Effector memory CD8-positive, alpha-beta T cell (primary cell): ENCODE measurements at regions not wholly inside any gene's neighbourhood (a gene's known extent, or its start where the extent isn't known, plus 50 kb on each side); places are given as distances from the start of the nearest gene placed in this dataset.
"Not testable (repeated sequence)": the region's sequence is repeated elsewhere in the genome, so short reads cannot be mapped to it uniquely, and the experiment has no call there.

Source experiments
- ATAC-seq: fragments of 150-1000 bp; cut with Tn5 transposase; replicated peaks from 2 replicates; pipeline ENCODE4 v1.10.0; 2021; ENCODE audit warnings: mild to moderate bottlenecking, moderate library complexity
- DNase-seq, 3 experiments: peaks; one replicate each; pipeline ENCODE4 v3.0.0; 2021
- H3K27ac Mint-ChIP-seq, 2 donors: one replicate each; pipeline ENCODE4 v1.8.0; 2022; ENCODE audit warnings: mild to moderate bottlenecking in 2 of 2, mixed read lengths in 2 of 2, moderate library complexity in 2 of 2
- H3K27me3 Mint-ChIP-seq, 2 donors: one replicate each; pipeline ENCODE4 v1.8.0; 2022; ENCODE audit warnings: mixed read lengths in 2 of 2
- H3K36me3 Mint-ChIP-seq: one replicate; pipeline ENCODE4 v1.8.0; 2022; ENCODE audit warnings: mild to moderate bottlenecking, moderate library complexity, mixed read lengths; ENCODE audit not compliant: insufficient read depth
- H3K4me1 Mint-ChIP-seq, 2 donors: one replicate each; pipeline ENCODE4 v1.8.0; 2022; ENCODE audit warnings: low read depth in 2 of 2, mixed read lengths in 2 of 2
- H3K4me3 Mint-ChIP-seq, 2 donors: one replicate each; pipeline ENCODE4 v1.8.0; 2022; ENCODE audit warnings: mild to moderate bottlenecking in 2 of 2, mixed read lengths in 2 of 2, moderate library complexity in 2 of 2
- H3K9me3 Mint-ChIP-seq, 2 donors: one replicate each; pipeline ENCODE4 v1.8.0; 2022; ENCODE audit warnings: mixed read lengths in 2 of 2

GRCh38 chr4:111154934-111155333 is 532.1 kb upstream of the PITX2 start:
- ATAC-seq (no peak), DNase-seq (no peak)
- Mint-ChIP-seq H3K9me3 (peaks cover 8 to 16% of the 10 kb centered on the region in 2 donors), H3K4me1 (no peaks in the 10 kb centered on the region), H3K36me3 (no peaks in the 10 kb centered on the region), H3K4me3 (no peak overlapping the region), H3K27me3 (no peaks in the 10 kb centered on the region), H3K27ac (no peak overlapping the region)

DNA sequence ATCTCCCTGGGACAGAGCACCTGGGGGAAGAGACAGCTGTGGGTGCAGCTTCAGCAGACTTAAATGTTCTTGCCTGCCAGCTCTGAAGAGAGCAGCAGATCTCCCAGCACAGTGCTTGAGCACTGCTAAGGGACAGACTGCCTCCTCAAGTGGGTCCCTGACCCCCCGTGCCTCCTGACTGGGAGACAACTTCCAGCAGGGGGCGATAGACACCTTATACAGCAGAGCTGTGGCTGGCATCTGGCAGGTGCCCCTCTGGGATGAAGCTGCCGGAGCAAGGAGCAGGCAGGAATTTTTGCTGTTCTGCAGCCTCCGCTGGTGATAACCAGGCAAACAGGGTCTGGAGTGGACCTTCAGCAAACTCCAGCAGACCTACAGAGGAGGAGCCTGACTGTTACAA is 541.7 kb upstream of the PITX2 start:
- H3K9me3 Mint-ChIP-seq: peaks cover 12 to 21% of the 10 kb centered on the region in 2 donors
- H3K27ac Mint-ChIP-seq, DNase-seq, H3K36me3 Mint-ChIP-seq, ATAC-seq, H3K4me1 Mint-ChIP-seq, H3K27me3 Mint-ChIP-seq, H3K4me3 Mint-ChIP-seq: not testable (repeated sequence)

GRCh38 chr4:111174331-111174730 is 551.5 kb upstream of the PITX2 start:
- Mint-ChIP-seq H3K4me3 (no peak overlapping the region), H3K27me3 (no peaks in the 10 kb centered on the region), H3K27ac (no peak overlapping the region), H3K4me1 (no peaks in the 10 kb centered on the region), H3K9me3 (peaks cover 0 to 3% of the 10 kb centered on the region in 2 donors), H3K36me3 (no peaks in the 10 kb centered on the region)
- DNase-seq (no peak), ATAC-seq (no peak)

DNA sequence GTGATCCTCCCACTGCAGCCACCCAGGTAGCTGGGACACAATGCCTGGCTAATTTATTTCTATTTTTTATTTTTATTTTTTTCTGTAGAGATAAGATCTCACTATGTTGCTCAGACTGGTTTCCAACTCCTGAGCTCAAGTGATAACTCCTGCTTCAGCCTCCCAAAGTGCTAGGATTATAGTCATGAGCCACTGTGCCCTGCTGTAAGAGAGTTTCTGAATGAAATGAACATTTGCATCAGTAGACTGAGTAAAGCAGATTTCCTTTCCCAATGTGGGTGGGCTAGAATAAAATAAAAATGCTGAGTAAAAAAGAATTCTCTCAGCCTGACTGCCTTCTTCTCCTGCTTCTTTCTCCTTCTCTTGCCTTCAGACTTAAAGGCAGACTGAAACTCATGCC is 555.4 kb upstream of the PITX2 start:
- H3K4me1 Mint-ChIP-seq: no peaks in the 10 kb centered on the region
- ATAC-seq: no peak
- no peaks in the 10 kb centered on the region for H3K36me3 Mint-ChIP-seq
- no peak overlapping the region for H3K27ac Mint-ChIP-seq
- no peak overlapping the region for H3K4me3 Mint-ChIP-seq
- no peak for DNase-seq
- H3K9me3 Mint-ChIP-seq: peaks cover 4 to 5% of the 10 kb centered on the region in 2 donors
- no peaks in the 10 kb centered on the region for H3K27me3 Mint-ChIP-seq

GRCh38 chr4:111187108-111187507 is 564.2 kb upstream of the PITX2 start:
- Mint-ChIP-seq H3K4me1 (no peaks in the 10 kb centered on the region), H3K36me3 (no peaks in the 10 kb centered on the region), H3K27ac (no peak overlapping the region), H3K27me3 (no peaks in the 10 kb centered on the region), H3K9me3 (peaks cover 0 to 1% of the 10 kb centered on the region in 2 donors), H3K4me3 (no peak overlapping the region)
- DNase-seq: no peak
- ATAC-seq: no peak

- ATAC-seq: no peak
- Mint-ChIP-seq H3K27me3 (no peaks in the 10 kb centered on the region), H3K9me3 (peaks cover 0 to 10% of the 10 kb centered on the region in 2 donors), H3K4me1 (no peaks in the 10 kb centered on the region), H3K4me3 (no peak overlapping the region), H3K36me3 (no peaks in the 10 kb centered on the region), H3K27ac (no peak overlapping the region)
- DNase-seq: no peak
Observed at GRCh38 chr4:111198446-111198845, 575.6 kb upstream of the PITX2 start.

DNA sequence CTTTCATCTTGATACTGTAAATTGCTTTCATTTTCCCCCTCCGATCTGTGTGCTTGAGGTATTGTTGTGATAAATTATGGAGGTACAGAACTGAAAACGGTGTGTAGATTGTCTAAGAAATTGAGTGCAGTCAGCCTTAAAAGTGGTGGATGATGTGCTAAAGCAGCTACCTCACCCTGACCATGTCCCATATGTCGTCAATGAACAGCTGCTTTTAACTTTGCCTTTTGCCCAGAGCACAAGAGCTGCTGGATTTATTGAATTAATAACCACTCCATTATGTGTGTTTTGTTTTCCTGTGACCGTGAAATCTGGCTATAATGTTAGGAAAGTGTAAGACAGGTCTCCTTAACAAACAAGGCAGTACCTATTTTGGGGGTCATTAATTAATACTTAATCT is 581.9 kb upstream of the PITX2 start:
- no peak for ATAC-seq
- no peak overlapping the region for H3K27ac Mint-ChIP-seq
- no peak for DNase-seq
- peaks cover 0 to 2% of the 10 kb centered on the region in 2 donors for H3K9me3 Mint-ChIP-seq
- H3K4me3 Mint-ChIP-seq: no peak overlapping the region
- H3K27me3 Mint-ChIP-seq: no peaks in the 10 kb centered on the region
- no peaks in the 10 kb centered on the region for H3K36me3 Mint-ChIP-seq
- no peaks in the 10 kb centered on the region for H3K4me1 Mint-ChIP-seq

GRCh38 chr4:111208970-111209369 is 586.1 kb upstream of the PITX2 start:
- no peak overlapping the region for H3K4me3 Mint-ChIP-seq
- H3K4me1 Mint-ChIP-seq: no peaks in the 10 kb centered on the region
- DNase-seq (no peak), ATAC-seq (no peak)
- peaks cover 4 to 15% of the 10 kb centered on the region in 2 donors for H3K9me3 Mint-ChIP-seq
- no peaks in the 10 kb centered on the region for H3K36me3 Mint-ChIP-seq
- H3K27ac Mint-ChIP-seq: no peak overlapping the region
- no peaks in the 10 kb centered on the region for H3K27me3 Mint-ChIP-seq

GRCh38 chr4:111209706-111210105 is 586.8 kb upstream of the PITX2 start:
- no peak overlapping the region for H3K4me3 Mint-ChIP-seq
- no peaks in the 10 kb centered on the region for H3K27me3 Mint-ChIP-seq
- H3K36me3 Mint-ChIP-seq: no peaks in the 10 kb centered on the region
- no peaks in the 10 kb centered on the region for H3K4me1 Mint-ChIP-seq
- DNase-seq (no peak), ATAC-seq (no peak)
- no peak overlapping the region for H3K27ac Mint-ChIP-seq
- H3K9me3 Mint-ChIP-seq: peaks cover 4 to 15% of the 10 kb centered on the region in 2 donors

DNA sequence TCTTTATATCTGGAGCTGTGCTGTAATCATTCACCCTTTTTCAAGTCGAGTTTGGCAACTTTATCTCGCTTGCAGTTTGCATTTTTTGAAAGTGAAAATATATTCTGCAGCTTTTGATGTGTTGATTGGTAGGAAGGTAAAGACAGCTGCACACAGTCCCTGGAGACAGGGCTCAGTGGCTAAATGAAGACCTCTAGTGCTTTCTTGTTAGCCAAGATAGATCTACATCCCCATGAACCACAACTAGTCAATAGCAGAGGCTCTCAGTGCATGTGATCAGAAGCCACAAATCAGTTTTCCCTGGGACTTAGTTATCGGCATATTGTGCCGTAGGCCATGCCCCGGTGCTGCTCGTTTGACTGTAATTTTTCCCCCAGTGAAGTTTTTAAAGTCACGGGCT is 587.7 kb upstream of the PITX2 start:
- H3K9me3 Mint-ChIP-seq: peaks cover 6 to 15% of the 10 kb centered on the region in 2 donors

DNA sequence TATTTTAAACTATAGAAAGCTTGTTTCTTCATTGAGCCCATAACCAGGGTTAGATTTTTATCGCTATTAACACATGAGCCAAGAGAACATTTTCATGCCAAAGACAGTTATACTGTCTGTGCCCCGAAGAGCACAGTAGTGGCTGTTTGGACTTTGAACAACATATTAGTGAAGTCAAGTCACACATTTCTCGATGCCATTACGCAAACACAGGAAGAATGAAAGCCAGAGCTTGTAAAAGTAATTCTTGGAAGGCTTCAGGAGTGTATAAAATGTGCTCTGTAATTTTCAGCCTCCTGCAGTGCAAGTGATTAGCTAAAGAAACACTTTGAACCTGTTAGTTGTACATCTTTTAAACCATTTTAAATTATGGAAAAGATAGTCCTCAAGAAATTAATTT is 590.7 kb upstream of the PITX2 start:
- no peak for ATAC-seq
- H3K4me3 Mint-ChIP-seq: no peak overlapping the region
- H3K4me1 Mint-ChIP-seq: no peaks in the 10 kb centered on the region

More for the DNA sequence above, 587.7 kb upstream of the PITX2 start:
- no peaks in the 10 kb centered on the region for H3K36me3 Mint-ChIP-seq
- ATAC-seq: no peak
- no peaks in the 10 kb centered on the region for H3K27me3 Mint-ChIP-seq
- no peaks in the 10 kb centered on the region for H3K4me1 Mint-ChIP-seq
- H3K27ac Mint-ChIP-seq: no peak overlapping the region
- H3K4me3 Mint-ChIP-seq: no peak overlapping the region
- no peak for DNase-seq

GRCh38 chr4:111214371-111214770 is 591.5 kb upstream of the PITX2 start:
- Mint-ChIP-seq H3K36me3 (no peaks in the 10 kb centered on the region), H3K9me3 (peaks cover 9 to 20% of the 10 kb centered on the region in 2 donors)

More for the DNA sequence above, 590.7 kb upstream of the PITX2 start:
- no peak overlapping the region for H3K27ac Mint-ChIP-seq
- no peaks in the 10 kb centered on the region for H3K27me3 Mint-ChIP-seq
- no peaks in the 10 kb centered on the region for H3K36me3 Mint-ChIP-seq
- no peak for DNase-seq
- H3K9me3 Mint-ChIP-seq: peaks cover 9 to 15% of the 10 kb centered on the region in 2 donors

GRCh38 chr4:111215755-111216154 is 592.9 kb upstream of the PITX2 start:
- H3K27me3 Mint-ChIP-seq: no peaks in the 10 kb centered on the region
- H3K4me3 Mint-ChIP-seq: no peak overlapping the region
- H3K9me3 Mint-ChIP-seq: peaks cover 9 to 21% of the 10 kb centered on the region in 2 donors
- H3K27ac Mint-ChIP-seq: no peak overlapping the region
- DNase-seq (no peak), ATAC-seq (no peak)
- H3K36me3 Mint-ChIP-seq: no peaks in the 10 kb centered on the region
- H3K4me1 Mint-ChIP-seq: no peaks in the 10 kb centered on the region

More at GRCh38 chr4:111214371-111214770, 591.5 kb upstream of the PITX2 start:
- H3K4me1 Mint-ChIP-seq: no peaks in the 10 kb centered on the region
- no peak overlapping the region for H3K4me3 Mint-ChIP-seq
- no peaks in the 10 kb centered on the region for H3K27me3 Mint-ChIP-seq
- DNase-seq (no peak), ATAC-seq (no peak)
- no peak overlapping the region for H3K27ac Mint-ChIP-seq

- no peak for ATAC-seq
- DNase-seq: no peak
- no peaks in the 10 kb centered on the region for H3K4me1 Mint-ChIP-seq
- no peak overlapping the region for H3K4me3 Mint-ChIP-seq
- no peak overlapping the region for H3K27ac Mint-ChIP-seq
- no peaks in the 10 kb centered on the region for H3K36me3 Mint-ChIP-seq
- H3K9me3 Mint-ChIP-seq: peaks cover 9 to 16% of the 10 kb centered on the region in 2 donors
- no peaks in the 10 kb centered on the region for H3K27me3 Mint-ChIP-seq
Observed at GRCh38 chr4:111216791-111217190, 593.9 kb upstream of the PITX2 start.

- no peak for ATAC-seq
- Mint-ChIP-seq H3K9me3 (peaks cover 3 to 14% of the 10 kb centered on the region in 2 donors), H3K27ac (no peak overlapping the region), H3K4me3 (no peak overlapping the region), H3K36me3 (no peaks in the 10 kb centered on the region), H3K4me1 (no peaks in the 10 kb centered on the region), H3K27me3 (no peaks in the 10 kb centered on the region)
- no peak for DNase-seq
Observed at GRCh38 chr4:111221371-111221770, 598.5 kb upstream of the PITX2 start.
